Caco-2 (cell line): ENCODE measurements at regions not wholly inside any gene's neighbourhood (a gene's known extent, or its start where the extent isn't known, plus 50 kb on each side); places are given as distances from the start of the nearest gene placed in this dataset.
A peak's percentile ranks its signal among the peaks of the same experiment; 100 is the strongest.

Source experiments
- BruUV-seq: library from RNA; stranded (reverse); fragments of 400-500 nt; replicated peaks from 2 replicates; lab custom pipeline; 2021; lab: Mats Ljungman, UMichigan
- CTCF ChIA-PET: fragments of 300-600 bp; sonication (Branson Sonifier 250); formaldehyde crosslinking; loops from one replicate; lab custom pipeline; 2022; ENCODE audit warnings: antibody characterized with exemption; lab: Charles Lee
- POLR2A ChIA-PET: fragments of 300-600 bp; sonication (Branson Sonifier 250); formaldehyde crosslinking; loops from one replicate; lab custom pipeline; 2022; ENCODE audit warnings: antibody characterized with exemption; lab: Charles Lee
- DNase-seq, 2 experiments: peaks; one replicate each; pipeline versions ENCODE4 v3.0.0 to v3.0.0-alpha.2; 2020 to 2022
- H3K27me3 ChIP-seq: replicated peaks from 2 replicates; pipeline ENCODE4 v1.6.0; 2011; ENCODE audit warnings: low read length; ENCODE audit not compliant: control insufficient read depth, insufficient read depth
- H3K36me3 ChIP-seq: 2 replicates; pipeline ENCODE4 v1.5.1; 2011; ENCODE audit warnings: low read length; ENCODE audit not compliant: control insufficient read depth, insufficient read depth
- H3K4me1 ChIP-seq: fragments of 250-450 bp; sonication (Bioruptor Pico); 2 replicates; pipeline ENCODE4 v1.5.1; 2020; ENCODE audit warnings: mild to moderate bottlenecking
- H3K4me3 ChIP-seq: 2 replicates; pipeline ENCODE4 v1.5.1; 2011; ENCODE audit warnings: low read depth, mild to moderate bottlenecking, control low read depth, low read length
- H3K9me3 ChIP-seq: fragments of 250-450 bp; sonication (Bioruptor Pico); 2 replicates; pipeline ENCODE4 v1.5.1; 2020; ENCODE audit warnings: mild to moderate bottlenecking, moderate library complexity
- H3K27ac Mint-ChIP-seq: one replicate; pipeline ENCODE4 v1.8.0; 2022; ENCODE audit warnings: mixed read lengths; ENCODE audit not compliant: unreplicated experiment
- H3K27me3 Mint-ChIP-seq: one replicate; pipeline ENCODE4 v1.8.0; 2022; ENCODE audit warnings: mixed read lengths; ENCODE audit not compliant: insufficient read depth, unreplicated experiment
- H3K36me3 Mint-ChIP-seq: one replicate; pipeline ENCODE4 v1.8.0; 2022; ENCODE audit warnings: mild to moderate bottlenecking, mixed read lengths; ENCODE audit not compliant: insufficient read depth, unreplicated experiment
- H3K4me1 Mint-ChIP-seq: one replicate; pipeline ENCODE4 v1.8.0; 2022; ENCODE audit warnings: low read depth, mixed read lengths; ENCODE audit not compliant: unreplicated experiment
- H3K4me3 Mint-ChIP-seq: one replicate; pipeline ENCODE4 v1.8.0; 2022; ENCODE audit warnings: mild to moderate bottlenecking, moderate library complexity, mixed read lengths; ENCODE audit not compliant: unreplicated experiment
- H3K9me3 Mint-ChIP-seq: one replicate; pipeline ENCODE4 v1.8.0; 2022; ENCODE audit warnings: mixed read lengths; ENCODE audit not compliant: unreplicated experiment
- CTCF ChIP-seq, 2 experiments: fragments of 200-600 bp in 1 of 2; IDR thresholded peaks; 1 replicate in 1 of 2; 2 replicates in 1 of 2; pipeline versions ENCODE4 v1.5.1 to v1.8.0; 2011 to 2022; ENCODE audit warnings: antibody characterized with exemption in 1 of 2, control low read depth in 1 of 2, inconsistent platforms in 1 of 2, low read depth in 1 of 2, low read length in 1 of 2, mild to moderate bottlenecking in 1 of 2, moderate library complexity in 1 of 2; ENCODE audit not compliant: insufficient read depth in 1 of 2, severe bottlenecking in 1 of 2, unreplicated experiment in 1 of 2
- intact Hi-C: fragments of 100-400 bp; cut with micrococcal nuclease; formaldehyde crosslinking; loops from one replicate; pipeline ENCODE4 v1.10.0; 2022; ENCODE audit not compliant: unreplicated experiment

DNA sequence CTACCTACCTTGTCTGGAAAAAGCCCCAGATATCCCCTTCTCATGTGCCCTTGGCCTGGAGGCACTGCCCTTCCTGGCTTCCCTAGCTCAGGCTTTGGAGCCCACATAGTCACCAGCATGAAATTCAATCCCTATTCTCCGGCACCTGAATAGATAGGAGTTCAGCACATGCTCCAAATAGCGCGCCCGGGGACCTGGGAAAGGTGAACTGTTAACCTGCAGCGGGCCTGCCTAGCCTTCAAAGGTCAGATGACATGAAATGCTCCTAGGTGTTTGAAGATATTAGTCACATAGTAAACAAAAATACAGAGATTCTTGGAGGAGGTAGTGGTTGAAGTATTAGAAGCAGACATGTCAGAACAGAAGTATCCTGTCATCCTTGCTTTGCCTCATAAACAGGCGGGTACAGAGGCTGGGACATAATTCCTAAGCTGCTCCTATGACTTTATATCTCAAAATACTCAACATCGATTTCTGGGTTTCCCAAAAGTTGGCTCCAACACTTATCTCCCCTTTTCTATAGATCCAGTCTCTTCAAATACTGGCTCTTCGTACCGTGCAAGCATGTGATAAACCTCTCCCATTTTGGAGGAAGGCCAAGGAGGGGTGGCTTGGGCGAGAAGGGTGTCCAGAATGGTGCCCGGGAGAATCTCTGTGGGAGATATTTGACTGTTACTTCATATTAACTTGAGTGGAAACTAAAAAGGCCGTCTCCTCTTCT lies 88.0 kb upstream of the ANKH start:
- no peak for TF ChIP-seq CTCF (IDR thresholded peaks at IDR 0.05; ENCODE audit: insufficient read depth in 1 of 2, low read depth in 1 of 2, low read length in 1 of 2, severe bottlenecking in 1 of 2, unreplicated experiment in 1 of 2)
- no peaks in the 10 kb centered on the region for H3K36me3 Mint-ChIP-seq
- intact Hi-C loops, result no loop called here
- Histone ChIP-seq H3K4me3 (no peak overlapping the region), H3K27me3 (no peaks in the 10 kb centered on the region), H3K4me1 (no peaks in the 10 kb centered on the region), H3K9me3 (no peaks in the 10 kb centered on the region), H3K36me3 (no peaks in the 10 kb centered on the region)
- no peaks in the 10 kb centered on the region for H3K4me1 Mint-ChIP-seq
- peak in 1 of 2 experiments; percentile 21 for DNase-seq
- H3K9me3 Mint-ChIP-seq, result no peaks in the 10 kb centered on the region
- CTCF ChIA-PET, result no interaction called here
- H3K4me3 Mint-ChIP-seq, result no peak overlapping the region
- peaks cover 3% of the 10 kb centered on the region for H3K27me3 Mint-ChIP-seq
- POLR2A ChIA-PET, result no interaction called here
- H3K27ac Mint-ChIP-seq, result no peak overlapping the region
- BruUV-seq, result no TSS peak

- no peaks in the 10 kb centered on the region for H3K27me3 ChIP-seq
- no peak overlapping the region for H3K27ac Mint-ChIP-seq
- DNase-seq, result no peak
- CTCF ChIA-PET, result interaction anchor here (1.9 kb wide), 1 partner anchor 47 kb away, joined by 18 read pairs; no protein-coding TSS in a partner anchor
- no TSS peak for BruUV-seq
- H3K36me3 ChIP-seq, result no peaks in the 10 kb centered on the region
- peaks cover 3% of the 10 kb centered on the region for H3K27me3 Mint-ChIP-seq
- no peak for TF ChIP-seq CTCF (IDR thresholded peaks at IDR 0.05; ENCODE audit: insufficient read depth in 1 of 2, low read depth in 1 of 2, low read length in 1 of 2, severe bottlenecking in 1 of 2, unreplicated experiment in 1 of 2)
- no peak overlapping the region for H3K4me3 Mint-ChIP-seq
- no peak overlapping the region for H3K4me3 ChIP-seq
- intact Hi-C loops, result no loop called here
- H3K4me1 Mint-ChIP-seq, result no peaks in the 10 kb centered on the region
- no peaks in the 10 kb centered on the region for H3K4me1 ChIP-seq
- no peaks in the 10 kb centered on the region for H3K36me3 Mint-ChIP-seq
- POLR2A ChIA-PET, result no interaction called here
- H3K9me3 ChIP-seq, result no peaks in the 10 kb centered on the region
- no peaks in the 10 kb centered on the region for H3K9me3 Mint-ChIP-seq
Measured at GRCh38 chr5:14958188-14958587, 86.6 kb upstream of the ANKH start.

- Mint-ChIP-seq H3K9me3 (no peaks in the 10 kb centered on the region), H3K36me3 (no peaks in the 10 kb centered on the region), H3K4me1 (no peaks in the 10 kb centered on the region), H3K27ac (no peak overlapping the region), H3K4me3 (no peak overlapping the region), H3K27me3 (no peaks in the 10 kb centered on the region)
- no peaks in the 10 kb centered on the region for H3K4me1 ChIP-seq
- DNase-seq, result no peak
- no peak for TF ChIP-seq CTCF (IDR thresholded peaks at IDR 0.05; ENCODE audit: insufficient read depth in 1 of 2, low read depth in 1 of 2, low read length in 1 of 2, severe bottlenecking in 1 of 2, unreplicated experiment in 1 of 2)
- no peaks in the 10 kb centered on the region for H3K36me3 ChIP-seq
- no peak overlapping the region for H3K4me3 ChIP-seq
- intact Hi-C loops, result loop anchor here (1.0 kb wide), 2 partner anchors 47 to 58 kb away; no protein-coding TSS in a partner anchor
- POLR2A ChIA-PET, result no interaction called here
- no peaks in the 10 kb centered on the region for H3K9me3 ChIP-seq
- BruUV-seq, result no TSS peak
- CTCF ChIA-PET, result interaction anchor here (0.9 to 1.9 kb wide), 2 partner anchors 46 to 49 kb away, joined by 4 to 18 read pairs; no protein-coding TSS in a partner anchor
- no peaks in the 10 kb centered on the region for H3K27me3 ChIP-seq
Measured at GRCh38 chr5:14956423-14957046, 85.0 kb upstream of the ANKH start.
